ENCODE measurements at regions not wholly inside any gene's neighbourhood (a gene's known extent, or its start where the extent isn't known, plus 50 kb on each side); places are given as distances from the start of the nearest gene placed in this dataset.

GRCh38 chr17:79392598-79392997 is 218.3 kb downstream of the RBFOX3 start:
- H3K4me3 ChIP-seq: no peak overlapping the region
- intact Hi-C loops (cut with DNase I; ENCODE audit: low total_unique reads): loop anchor here (5.0 kb wide), 1 partner anchor 305 kb away; no protein-coding TSS in a partner anchor
- DNase-seq: no peak
- TF ChIP-seq EP300 (IDR thresholded peaks at IDR 0.05) (no peak), POLR2AphosphoS5 (IDR thresholded peaks at IDR 0.05) (no peak), POLR2A (IDR thresholded peaks at IDR 0.05) (no peak)
- TF ChIP-seq, protein P1, sequence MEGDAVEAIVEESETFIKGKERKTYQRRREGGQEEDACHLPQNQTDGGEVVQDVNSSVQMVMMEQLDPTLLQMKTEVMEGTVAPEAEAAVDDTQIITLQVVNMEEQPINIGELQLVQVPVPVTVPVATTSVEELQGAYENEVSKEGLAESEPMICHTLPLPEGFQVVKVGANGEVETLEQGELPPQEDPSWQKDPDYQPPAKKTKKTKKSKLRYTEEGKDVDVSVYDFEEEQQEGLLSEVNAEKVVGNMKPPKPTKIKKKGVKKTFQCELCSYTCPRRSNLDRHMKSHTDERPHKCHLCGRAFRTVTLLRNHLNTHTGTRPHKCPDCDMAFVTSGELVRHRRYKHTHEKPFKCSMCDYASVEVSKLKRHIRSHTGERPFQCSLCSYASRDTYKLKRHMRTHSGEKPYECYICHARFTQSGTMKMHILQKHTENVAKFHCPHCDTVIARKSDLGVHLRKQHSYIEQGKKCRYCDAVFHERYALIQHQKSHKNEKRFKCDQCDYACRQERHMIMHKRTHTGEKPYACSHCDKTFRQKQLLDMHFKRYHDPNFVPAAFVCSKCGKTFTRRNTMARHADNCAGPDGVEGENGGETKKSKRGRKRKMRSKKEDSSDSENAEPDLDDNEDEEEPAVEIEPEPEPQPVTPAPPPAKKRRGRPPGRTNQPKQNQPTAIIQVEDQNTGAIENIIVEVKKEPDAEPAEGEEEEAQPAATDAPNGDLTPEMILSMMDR (IDR thresholded peaks at IDR 0.05): no peak
- WGBS, 5 donors: 88 to 95% (median 89%) methylated on average over 5 of the region's 5 CpGs
- peaks cover 0 to 7% (median 2%) of the 10 kb centered on the region in 4 donors for H3K4me1 ChIP-seq
- no peaks in the 10 kb centered on the region for H3K9me3 ChIP-seq
- H3K27ac ChIP-seq: no peak overlapping the region
- H3K27me3 ChIP-seq: peaks cover 5 to 98% (median 87%) of the 10 kb centered on the region in 3 donors
- no peaks in the 10 kb centered on the region for H3K36me3 ChIP-seq

GRCh38 chr17:79391376-79392233 is 219.2 kb downstream of the RBFOX3 start:
- Histone ChIP-seq H3K4me1 (peaks cover 0 to 7% (median 2%) of the 10 kb centered on the region in 4 donors), H3K36me3 (no peaks in the 10 kb centered on the region), H3K4me3 (no peak overlapping the region), H3K27me3 (peaks cover 5 to 96% (median 90%) of the 10 kb centered on the region in 3 donors), H3K27ac (no peak overlapping the region), H3K9me3 (no peaks in the 10 kb centered on the region)
- DNase-seq: peak; percentile 80 to 89
- 22 to 27% (median 25%) methylated on average over 29 to 31 of the region's 31 CpGs for WGBS, 5 donors
- intact Hi-C loops (cut with DNase I; ENCODE audit: low total_unique reads): loop anchor here (5.0 kb wide), 1 partner anchor 304 kb away; no protein-coding TSS in a partner anchor
- no peak for TF ChIP-seq POLR2A (IDR thresholded peaks at IDR 0.05)
- TF ChIP-seq, protein P1 (IDR thresholded peaks at IDR 0.05): peak in 6 of 7 experiments; percentile 9 to 93 (median 88)
- TF ChIP-seq POLR2AphosphoS5 (IDR thresholded peaks at IDR 0.05): no peak
- no peak for TF ChIP-seq EP300 (IDR thresholded peaks at IDR 0.05)

GRCh38 chr17:79389896-79390295 is 221.0 kb downstream of the RBFOX3 start:
- DNase-seq: no peak
- WGBS, 5 donors: 89 to 93% (median 92%) methylated on average over 12 to 19 of the region's 19 CpGs
- Histone ChIP-seq H3K27me3 (peaks cover 5 to 86% (median 75%) of the 10 kb centered on the region in 3 donors), H3K4me1 (peaks cover 0 to 7% (median 2%) of the 10 kb centered on the region in 4 donors), H3K27ac (no peak overlapping the region), H3K36me3 (no peaks in the 10 kb centered on the region), H3K9me3 (no peaks in the 10 kb centered on the region), H3K4me3 (no peak overlapping the region)
- intact Hi-C loops (cut with DNase I; ENCODE audit: low total_unique reads): loop anchor here (5.0 kb wide), 1 partner anchor 303 kb away; no protein-coding TSS in a partner anchor
- TF ChIP-seq POLR2AphosphoS5 (IDR thresholded peaks at IDR 0.05) (no peak), EP300 (IDR thresholded peaks at IDR 0.05) (no peak), POLR2A (IDR thresholded peaks at IDR 0.05) (no peak)
- TF ChIP-seq, protein P1 (IDR thresholded peaks at IDR 0.05): no peak

GRCh38 chr17:79388556-79389295 is 222.1 kb downstream of the RBFOX3 start:
- intact Hi-C loops (cut with DNase I; ENCODE audit: low total_unique reads): no loop called here
- DNase-seq: peak; percentile 64 to 82
- no peaks in the 10 kb centered on the region for H3K9me3 ChIP-seq
- no peak overlapping the region for H3K4me3 ChIP-seq
- H3K27ac ChIP-seq: no peak overlapping the region
- H3K36me3 ChIP-seq: no peaks in the 10 kb centered on the region
- H3K27me3 ChIP-seq: peaks cover under 1 to 86% (median 73%) of the 10 kb centered on the region in 3 donors
- WGBS, 5 donors: 39 to 48% (median 44%) methylated on average over 27 to 28 of the region's 28 CpGs
- TF ChIP-seq, protein P1 (IDR thresholded peaks at IDR 0.05): peak in 5 of 7 experiments; percentile 36 to 48 (median 40)
- TF ChIP-seq POLR2A (IDR thresholded peaks at IDR 0.05): no peak
- peaks cover 0 to 7% (median 2%) of the 10 kb centered on the region in 4 donors for H3K4me1 ChIP-seq
